Omental fat pad (tissue), 3 donors: ENCODE measurements at regions not wholly inside any gene's neighbourhood (a gene's known extent, or its start where the extent isn't known, plus 50 kb on each side); places are given as distances from the start of the nearest gene placed in this dataset.
"Not testable (repeated sequence)": the region's sequence is repeated elsewhere in the genome, so short reads cannot be mapped to it uniquely, and the experiment has no call there.

Experiments
- ATAC-seq: fragments of 150-250 bp; one replicate; pipeline ENCODE4 v1.9.1; 2016; ENCODE audit warnings: mild to moderate bottlenecking, moderate library complexity; ENCODE audit not compliant: low FRiP score
- DNase-seq: peaks from one replicate; pipeline ENCODE4 v3.0.0-alpha.2; 2019; ENCODE audit warnings: low spot score
- TF ChIP-seq, protein P1 (sequence below), 3 donors: fragments of 450-650 bp; IDR thresholded peaks; one replicate each; pipeline ENCODE4 v1.5.1; 2016 to 2017; ENCODE audit warnings: antibody characterized with exemption in 3 of 3, mild to moderate bottlenecking in 3 of 3, moderate library complexity in 2 of 3

DNA sequence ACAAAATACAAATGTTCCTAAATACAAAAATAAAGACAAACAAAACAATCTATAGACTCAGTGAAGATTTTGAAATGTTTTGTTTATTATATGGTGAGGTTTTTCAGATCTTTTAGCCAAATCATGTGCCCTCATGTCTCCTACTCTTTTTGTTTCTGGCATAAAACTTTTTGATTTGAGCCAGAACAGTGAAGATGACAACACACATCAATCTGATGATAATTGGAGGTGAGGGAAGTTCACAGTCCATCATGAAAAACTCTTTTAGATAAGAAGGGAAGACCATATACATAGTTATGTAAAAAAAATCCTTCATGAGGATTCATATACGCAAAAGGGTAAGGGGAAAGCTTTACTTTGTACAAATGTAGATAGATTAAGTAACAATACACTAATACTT is 75.1 kb upstream of the OSBPL11 start:
- DNase-seq, result no peak
- ATAC-seq, result no peak
- TF ChIP-seq, protein P1, sequence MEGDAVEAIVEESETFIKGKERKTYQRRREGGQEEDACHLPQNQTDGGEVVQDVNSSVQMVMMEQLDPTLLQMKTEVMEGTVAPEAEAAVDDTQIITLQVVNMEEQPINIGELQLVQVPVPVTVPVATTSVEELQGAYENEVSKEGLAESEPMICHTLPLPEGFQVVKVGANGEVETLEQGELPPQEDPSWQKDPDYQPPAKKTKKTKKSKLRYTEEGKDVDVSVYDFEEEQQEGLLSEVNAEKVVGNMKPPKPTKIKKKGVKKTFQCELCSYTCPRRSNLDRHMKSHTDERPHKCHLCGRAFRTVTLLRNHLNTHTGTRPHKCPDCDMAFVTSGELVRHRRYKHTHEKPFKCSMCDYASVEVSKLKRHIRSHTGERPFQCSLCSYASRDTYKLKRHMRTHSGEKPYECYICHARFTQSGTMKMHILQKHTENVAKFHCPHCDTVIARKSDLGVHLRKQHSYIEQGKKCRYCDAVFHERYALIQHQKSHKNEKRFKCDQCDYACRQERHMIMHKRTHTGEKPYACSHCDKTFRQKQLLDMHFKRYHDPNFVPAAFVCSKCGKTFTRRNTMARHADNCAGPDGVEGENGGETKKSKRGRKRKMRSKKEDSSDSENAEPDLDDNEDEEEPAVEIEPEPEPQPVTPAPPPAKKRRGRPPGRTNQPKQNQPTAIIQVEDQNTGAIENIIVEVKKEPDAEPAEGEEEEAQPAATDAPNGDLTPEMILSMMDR (IDR thresholded peaks at IDR 0.05), result no peak

DNA sequence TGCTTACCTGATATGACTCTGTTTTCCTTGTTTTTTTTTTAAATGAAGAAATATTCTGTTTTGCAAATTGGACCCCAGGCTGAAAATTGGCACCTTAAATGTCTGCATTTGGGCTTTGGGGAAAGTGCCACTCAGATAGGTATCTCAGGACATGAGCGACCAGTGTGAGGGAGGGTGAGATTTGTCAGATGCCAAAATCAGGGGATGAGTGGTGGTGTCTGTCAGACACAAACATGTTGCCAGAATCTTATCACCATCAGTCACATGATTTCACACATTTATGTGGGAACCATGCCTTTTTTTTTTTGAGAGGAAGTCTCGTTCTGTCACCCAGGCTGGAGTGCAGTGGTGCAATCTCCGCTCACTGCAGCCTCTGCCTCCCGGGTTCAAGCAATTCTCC is 75.6 kb upstream of the OSBPL11 start:
- ATAC-seq (no peak), DNase-seq (no peak)
- TF ChIP-seq, protein P1 (IDR thresholded peaks at IDR 0.05), result no peak

DNA sequence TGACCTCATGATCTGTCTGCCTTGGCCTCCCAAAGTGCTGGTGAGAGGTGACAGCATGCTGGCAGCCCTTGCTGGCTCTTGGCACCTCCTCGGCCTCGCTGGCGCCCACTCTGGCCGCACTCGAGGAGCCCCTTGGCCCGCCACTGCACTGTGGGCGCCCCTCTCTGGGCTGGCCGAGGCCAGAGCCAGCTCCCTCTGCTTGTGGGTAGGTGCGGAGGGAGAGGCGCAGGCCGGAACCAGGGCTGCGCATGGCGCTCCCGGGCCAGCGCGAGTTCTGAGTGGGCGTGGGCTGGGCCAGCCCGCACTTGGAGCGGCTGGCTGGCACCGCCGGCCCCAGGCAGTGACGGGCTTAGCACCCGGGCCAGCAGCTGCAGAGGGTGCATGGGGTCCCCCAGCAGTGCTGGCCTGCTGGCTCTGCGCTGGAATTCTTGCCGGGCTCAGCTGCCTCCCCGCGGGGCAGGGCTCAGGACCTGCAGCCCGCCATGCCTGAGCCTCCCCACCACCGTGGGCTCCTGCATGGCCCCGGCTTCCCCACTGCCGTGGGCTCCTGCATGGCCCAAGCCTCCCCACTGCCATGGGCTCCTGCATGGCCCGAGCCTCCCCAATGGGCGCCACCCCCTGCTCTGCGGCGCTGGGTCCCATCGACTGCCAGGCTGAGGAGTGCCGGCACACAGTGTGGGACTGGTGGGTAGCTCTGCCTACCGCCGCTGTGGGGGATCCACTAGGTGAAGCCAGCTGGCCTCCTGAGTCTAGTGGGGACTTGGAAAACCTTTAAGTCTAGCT is 76.4 kb upstream of the OSBPL11 start:
- ATAC-seq, result no peak
- no peak for DNase-seq
- TF ChIP-seq, protein P1 (IDR thresholded peaks at IDR 0.05), result no peak

DNA sequence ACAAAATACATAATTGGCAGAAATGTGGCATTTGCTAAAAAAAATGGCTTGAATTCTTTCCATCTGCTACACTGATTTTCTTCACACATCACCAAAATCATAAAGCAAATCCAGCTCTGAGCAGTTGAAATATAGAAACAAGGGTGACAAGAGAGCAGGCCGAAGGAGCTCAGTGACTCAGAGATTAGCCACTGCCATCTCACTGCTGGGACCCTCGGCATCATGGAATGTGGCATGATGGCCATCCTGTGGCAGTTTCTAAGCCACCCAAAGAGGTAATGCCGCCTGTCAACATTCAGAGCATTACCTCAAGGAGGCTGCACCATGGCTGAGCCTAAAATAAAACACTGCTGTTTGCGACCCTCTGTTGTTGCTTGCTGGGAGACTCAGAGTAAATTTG is 80.5 kb upstream of the OSBPL11 start:
- ATAC-seq (no peak), DNase-seq (no peak)
- TF ChIP-seq, protein P1 (IDR thresholded peaks at IDR 0.05), result no peak

DNA sequence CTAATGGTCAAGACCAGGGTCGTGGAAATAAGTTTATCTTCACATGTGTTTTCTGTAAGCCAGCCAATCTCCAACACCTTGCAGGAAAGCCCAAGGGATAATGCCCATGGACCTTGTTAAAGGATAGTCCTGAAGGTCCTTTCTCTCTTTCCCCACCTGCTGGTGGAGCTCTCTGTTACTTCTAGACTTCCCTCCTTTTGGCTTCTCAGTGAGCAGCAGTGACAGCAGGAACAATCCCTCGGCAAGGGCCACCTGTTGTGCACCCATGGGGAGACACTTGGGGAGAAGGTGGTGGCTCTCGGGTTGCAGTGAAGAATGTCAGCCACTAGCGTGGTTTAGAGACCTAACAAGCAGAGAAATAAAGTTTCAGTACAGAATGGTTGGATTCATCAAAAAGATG is 84.0 kb upstream of the OSBPL11 start:
- no peak for DNase-seq
- no peak for ATAC-seq
- TF ChIP-seq, protein P1 (IDR thresholded peaks at IDR 0.05), result no peak

DNA sequence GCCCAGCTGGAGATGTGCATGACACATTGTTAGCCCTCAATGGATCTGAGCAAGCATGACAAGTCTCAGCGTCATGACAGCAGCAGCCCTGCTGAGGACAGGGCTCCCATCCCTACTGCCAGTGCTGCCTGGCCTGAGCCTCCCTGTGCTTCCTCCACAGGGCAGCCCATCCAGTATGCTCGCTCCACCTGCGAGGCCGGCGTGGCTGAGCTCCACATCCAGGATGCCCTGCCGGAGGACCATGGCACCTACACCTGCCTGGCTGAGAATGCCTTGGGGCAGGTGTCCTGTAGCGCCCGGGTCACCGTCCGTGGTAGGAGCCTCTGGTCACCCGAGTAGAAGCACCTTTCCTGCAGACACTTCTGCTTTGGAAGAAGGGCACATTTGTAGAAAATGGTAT is 85.8 kb upstream of the OSBPL11 start:
- TF ChIP-seq, protein P1 (IDR thresholded peaks at IDR 0.05), result no peak
- no peak for ATAC-seq
- no peak for DNase-seq

DNA sequence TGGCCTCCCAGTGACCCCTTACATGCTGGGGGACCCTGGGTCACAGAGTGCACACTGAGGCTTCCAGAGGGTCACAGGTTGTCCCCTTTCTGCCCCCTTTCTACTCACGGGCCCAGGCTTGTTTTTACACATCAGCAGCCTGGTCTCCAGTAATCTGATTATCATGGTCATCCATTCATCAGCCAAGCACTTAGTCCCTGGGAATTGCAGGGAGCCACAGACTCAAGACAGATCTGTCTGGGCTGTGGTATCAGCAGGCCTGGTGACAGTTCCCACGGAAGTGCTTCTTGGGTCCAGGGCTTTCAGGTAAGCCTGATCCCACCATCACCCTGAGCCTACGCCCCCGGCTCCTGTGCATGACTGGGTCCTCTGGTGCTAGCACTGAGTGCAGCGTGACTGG is 86.6 kb upstream of the OSBPL11 start:
- not testable (repeated sequence) for ATAC-seq, DNase-seq

DNA sequence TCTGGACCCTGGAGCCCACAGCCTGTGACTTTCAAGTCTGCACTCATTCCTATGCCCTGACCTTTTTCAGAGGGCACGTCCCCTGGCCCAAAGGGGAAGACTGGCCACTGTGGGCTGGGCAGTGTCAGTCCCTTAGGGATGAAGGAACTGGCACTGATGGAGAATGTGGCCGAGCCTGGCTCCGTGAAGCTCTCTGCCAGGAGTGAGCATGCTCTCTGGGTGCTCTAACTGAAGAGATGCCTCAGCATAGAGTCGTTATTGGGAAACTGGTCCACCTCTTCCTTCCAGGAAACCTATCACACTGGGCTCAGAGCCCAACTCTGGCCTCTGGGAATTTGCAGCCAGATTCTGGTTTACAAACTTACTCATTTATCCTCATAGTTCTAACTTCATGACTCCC is 87.3 kb upstream of the OSBPL11 start:
- ATAC-seq, result peak; percentile 90
- DNase-seq, result not testable (repeated sequence)
